Esophagus muscularis mucosa (tissue), 4 donors: ENCODE measurements at regions not wholly inside any gene's neighbourhood (a gene's known extent, or its start where the extent isn't known, plus 50 kb on each side); places are given as distances from the start of the nearest gene placed in this dataset.

Source experiments
- EP300 ChIP-seq: sonication (generic); formaldehyde crosslinking; IDR thresholded peaks from one replicate; pipeline ENCODE4 v1.6.1; 2017; ENCODE audit warnings: antibody characterized with exemption
- POLR2A ChIP-seq: fragments of 450-650 bp; IDR thresholded peaks from one replicate; pipeline ENCODE4 v1.6.1; 2017; ENCODE audit warnings: antibody characterized with exemption, moderate library complexity, mild to moderate bottlenecking, low read depth
- TF ChIP-seq, protein P1 (sequence below), 3 experiments: fragments of 200-600 bp in 2 of 3; fragments of 450-650 bp in 1 of 3; sonication (generic) in 2 of 3; IDR thresholded peaks; one replicate each; pipeline ENCODE4 v1.5.1; 2017 to 2019; ENCODE audit warnings: antibody characterized with exemption in 3 of 3, mild to moderate bottlenecking in 2 of 3, moderate library complexity in 1 of 3

GRCh38 chr21:25416669-25417068, 190.6 kb downstream of the MRPL39 start:
- TF ChIP-seq POLR2A, result no peak
- TF ChIP-seq, protein P1, sequence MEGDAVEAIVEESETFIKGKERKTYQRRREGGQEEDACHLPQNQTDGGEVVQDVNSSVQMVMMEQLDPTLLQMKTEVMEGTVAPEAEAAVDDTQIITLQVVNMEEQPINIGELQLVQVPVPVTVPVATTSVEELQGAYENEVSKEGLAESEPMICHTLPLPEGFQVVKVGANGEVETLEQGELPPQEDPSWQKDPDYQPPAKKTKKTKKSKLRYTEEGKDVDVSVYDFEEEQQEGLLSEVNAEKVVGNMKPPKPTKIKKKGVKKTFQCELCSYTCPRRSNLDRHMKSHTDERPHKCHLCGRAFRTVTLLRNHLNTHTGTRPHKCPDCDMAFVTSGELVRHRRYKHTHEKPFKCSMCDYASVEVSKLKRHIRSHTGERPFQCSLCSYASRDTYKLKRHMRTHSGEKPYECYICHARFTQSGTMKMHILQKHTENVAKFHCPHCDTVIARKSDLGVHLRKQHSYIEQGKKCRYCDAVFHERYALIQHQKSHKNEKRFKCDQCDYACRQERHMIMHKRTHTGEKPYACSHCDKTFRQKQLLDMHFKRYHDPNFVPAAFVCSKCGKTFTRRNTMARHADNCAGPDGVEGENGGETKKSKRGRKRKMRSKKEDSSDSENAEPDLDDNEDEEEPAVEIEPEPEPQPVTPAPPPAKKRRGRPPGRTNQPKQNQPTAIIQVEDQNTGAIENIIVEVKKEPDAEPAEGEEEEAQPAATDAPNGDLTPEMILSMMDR (IDR thresholded peaks at IDR 0.05), result no peak
- no peak for TF ChIP-seq EP300
